SHP77 (cell line): ENCODE measurements at regions not wholly inside any gene's neighbourhood (a gene's known extent, or its start where the extent isn't known, plus 50 kb on each side); places are given as distances from the start of the nearest gene placed in this dataset.
"Not testable (repeated sequence)": the region's sequence is repeated elsewhere in the genome, so short reads cannot be mapped to it uniquely, and the experiment has no call there.

Source experiments
- DNase-seq, 2 experiments: peaks; one replicate each; lab custom pipeline; 2025; lab: John Stamatoyannopoulos, UW

DNA sequence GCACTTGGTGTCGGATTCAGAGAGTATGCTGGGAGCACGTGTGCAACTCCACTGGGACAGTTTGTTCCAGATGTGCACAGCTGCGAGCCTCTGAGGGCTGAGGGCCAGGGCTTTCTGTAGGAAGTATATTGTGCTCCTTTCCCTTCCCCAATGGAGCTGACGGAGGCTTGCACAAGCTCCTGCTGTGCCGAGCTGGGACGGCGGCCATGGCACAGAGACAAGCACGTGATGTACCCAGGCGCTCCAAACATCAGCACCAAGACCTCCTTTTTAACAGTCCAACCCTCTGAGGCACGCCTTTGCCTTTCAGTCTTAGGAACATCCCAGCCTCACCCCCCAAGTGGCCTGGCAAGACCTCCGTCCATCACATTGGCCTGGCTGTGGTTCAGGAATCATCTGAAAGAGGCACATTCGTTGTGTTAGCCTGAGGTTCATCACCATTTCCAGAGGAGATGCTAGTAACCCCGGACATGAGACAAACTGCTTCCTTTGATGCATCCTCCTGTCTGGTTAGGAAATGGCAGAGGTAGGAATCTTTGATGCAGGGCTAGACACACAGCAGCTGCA is 339.2 kb upstream of the KAZN start:
- DNase-seq = no peak

GRCh38 chr1:14260480-14260879 is 338.0 kb upstream of the KAZN start:
- DNase-seq = no peak

DNA sequence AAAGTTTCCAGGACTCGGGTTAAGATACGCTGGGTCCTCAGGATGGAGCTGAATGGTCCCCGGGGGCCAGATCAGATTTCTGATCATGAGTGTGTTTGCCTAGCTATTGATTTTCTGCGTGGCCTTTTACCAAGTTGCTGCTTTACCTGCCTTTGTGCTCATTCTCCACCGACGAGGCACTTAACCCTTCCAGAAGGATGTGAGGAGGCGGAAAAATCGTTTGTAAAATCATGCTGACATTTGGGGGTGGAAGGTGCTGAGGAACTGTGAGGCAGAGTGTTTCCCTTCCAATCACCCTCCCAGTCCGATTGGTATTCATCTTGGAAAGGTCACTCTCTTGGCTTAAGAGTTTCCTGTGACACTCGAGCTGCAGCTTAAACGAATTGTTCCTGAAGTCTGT is 337.1 kb upstream of the KAZN start:
- DNase-seq = no peak

- DNase-seq = no peak
Observed at GRCh38 chr1:14262637-14263036, 335.8 kb upstream of the KAZN start.

GRCh38 chr1:14263225-14263624 is 335.3 kb upstream of the KAZN start:
- no peak for DNase-seq

GRCh38 chr1:14263671-14264070 is 334.8 kb upstream of the KAZN start:
- DNase-seq = no peak

DNA sequence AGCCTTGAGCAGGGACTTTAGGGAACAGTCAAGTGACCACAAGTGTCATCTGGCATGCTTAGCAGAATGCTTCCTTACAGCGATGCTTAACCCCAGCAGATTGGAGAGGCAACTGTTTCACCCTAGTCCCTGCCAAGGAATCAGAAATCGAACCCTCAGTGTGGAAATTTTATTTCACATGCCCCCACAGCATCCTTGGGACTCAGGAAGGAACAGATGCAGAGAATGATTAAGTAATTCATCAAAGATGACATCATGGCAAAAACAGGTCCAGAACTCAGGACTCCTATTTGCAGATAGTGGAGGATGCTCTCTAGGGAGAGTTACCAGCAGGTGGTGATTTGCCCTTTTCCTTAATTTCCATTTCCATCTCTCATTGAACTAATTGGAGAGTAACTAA is 333.0 kb upstream of the KAZN start:
- no peak for DNase-seq

- no peak for DNase-seq
Observed at GRCh38 chr1:14267991-14268390, 330.5 kb upstream of the KAZN start.

DNA sequence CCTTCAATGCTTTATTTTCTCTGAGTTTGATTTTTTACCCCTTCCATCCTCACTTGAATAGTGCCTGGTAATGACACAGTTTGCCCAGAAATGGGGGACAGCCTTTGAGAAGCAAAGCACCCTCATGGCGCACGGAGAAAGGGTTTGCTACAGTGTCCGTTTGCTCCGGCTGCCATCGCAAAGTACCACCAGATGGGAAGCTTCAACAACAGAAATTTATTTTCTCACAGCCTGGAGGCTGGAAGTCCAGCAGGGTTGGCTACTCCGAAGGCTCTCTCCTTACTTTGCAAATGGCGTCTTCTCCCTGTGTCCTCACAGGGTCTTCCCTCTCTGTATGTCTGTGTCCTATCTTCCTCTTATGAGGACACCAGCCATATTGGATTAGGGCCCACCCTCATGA is 327.7 kb upstream of the KAZN start:
- DNase-seq = no peak

GRCh38 chr1:14273811-14274210 is 324.7 kb upstream of the KAZN start:
- DNase-seq = no peak

DNA sequence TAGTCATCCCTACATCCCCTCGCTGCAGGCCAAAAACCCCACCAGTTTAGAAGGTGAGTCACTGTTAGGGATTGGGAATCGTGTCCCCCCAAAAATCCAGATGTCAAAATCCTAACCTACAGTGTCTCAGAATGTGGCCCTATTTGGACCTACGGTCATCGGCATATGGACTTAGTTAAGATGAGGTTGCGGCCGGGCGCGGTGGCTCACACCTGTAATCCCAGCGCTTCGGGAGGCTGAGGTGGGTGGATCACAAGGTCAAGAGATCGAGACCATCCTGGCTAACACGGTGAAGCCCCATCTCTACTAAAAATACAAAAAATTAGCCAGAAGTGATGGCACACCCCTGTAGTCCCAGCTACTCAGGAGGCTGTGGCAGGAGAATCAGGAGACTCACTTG is 318.6 kb upstream of the KAZN start:
- not testable (repeated sequence) for DNase-seq

DNA sequence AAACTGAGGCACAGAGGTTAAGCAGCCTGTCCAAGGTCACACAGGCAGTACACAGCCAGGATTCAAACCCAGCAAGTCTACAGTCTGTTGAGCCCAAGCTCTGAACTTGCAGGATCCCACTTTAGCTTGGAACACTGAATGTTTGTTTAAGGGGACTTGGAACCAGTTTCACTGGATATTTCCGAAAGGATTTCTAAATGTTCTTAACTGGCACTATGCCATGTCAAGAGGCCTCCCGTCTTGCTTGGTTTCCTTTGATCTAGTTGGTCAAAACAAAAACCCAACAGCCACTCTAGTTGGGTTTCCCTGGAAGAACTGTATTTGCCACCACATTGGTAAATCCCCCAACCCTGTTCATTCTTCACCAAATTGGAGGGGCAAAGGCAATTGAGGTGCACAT is 317.6 kb upstream of the KAZN start:
- DNase-seq = no peak

DNA sequence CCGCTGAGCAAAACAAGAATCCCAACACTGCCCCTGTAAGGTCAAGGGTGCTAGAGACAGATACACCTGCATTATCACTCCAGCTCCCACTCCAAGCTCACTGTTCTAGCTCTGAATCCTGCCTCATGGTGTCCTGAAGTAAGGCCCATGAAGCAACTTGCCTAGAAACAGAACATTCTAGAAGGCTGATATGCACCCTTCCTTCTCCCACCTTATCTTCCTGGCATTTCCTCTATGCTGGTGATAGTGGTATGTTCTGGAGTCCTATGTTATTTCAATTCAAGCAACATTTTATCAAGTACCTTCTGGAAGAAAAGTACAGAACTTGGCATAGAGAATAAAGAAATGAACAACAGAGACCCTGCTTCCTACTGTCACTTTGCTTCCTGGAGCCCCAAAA is 317.1 kb upstream of the KAZN start:
- no peak for DNase-seq

DNA sequence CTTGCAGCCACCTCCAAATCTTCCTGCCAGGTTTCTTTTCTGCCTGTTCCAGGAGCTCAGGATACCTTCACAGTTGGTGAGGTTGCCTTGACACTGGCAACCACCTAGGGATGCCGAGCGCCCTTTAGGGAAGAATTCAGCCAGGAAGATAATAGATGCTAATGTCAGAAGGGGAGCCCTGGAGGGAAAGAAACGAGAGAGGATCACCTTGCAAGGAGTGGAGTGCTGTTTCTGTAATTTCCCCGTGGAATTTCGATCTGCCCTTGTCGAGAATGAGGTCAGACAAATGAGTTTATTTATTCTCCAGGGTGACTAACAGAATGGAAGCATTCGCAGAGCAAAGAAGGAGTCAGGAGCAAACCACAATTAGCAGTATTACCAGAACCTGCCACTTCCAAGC is 315.8 kb upstream of the KAZN start:
- no peak for DNase-seq

DNA sequence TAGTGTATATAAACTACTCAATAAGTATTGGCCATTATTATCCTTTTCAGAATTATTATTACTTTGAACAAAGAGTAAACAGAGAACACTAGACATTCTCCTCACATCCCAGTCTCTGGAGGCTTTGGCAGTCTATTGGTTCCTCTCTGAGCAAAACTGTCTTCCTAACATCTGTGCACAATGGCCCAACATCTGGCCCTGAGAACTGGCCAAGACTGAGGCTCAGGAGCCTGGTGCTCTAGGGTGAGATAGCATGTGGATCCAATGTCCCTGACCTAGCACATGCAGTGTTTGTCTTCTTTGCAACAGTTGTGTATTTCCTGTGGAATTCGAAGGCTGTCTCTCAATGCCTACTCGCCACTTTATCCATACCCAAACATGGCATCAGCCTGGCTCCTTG is 313.2 kb upstream of the KAZN start:
- no peak for DNase-seq

DNA sequence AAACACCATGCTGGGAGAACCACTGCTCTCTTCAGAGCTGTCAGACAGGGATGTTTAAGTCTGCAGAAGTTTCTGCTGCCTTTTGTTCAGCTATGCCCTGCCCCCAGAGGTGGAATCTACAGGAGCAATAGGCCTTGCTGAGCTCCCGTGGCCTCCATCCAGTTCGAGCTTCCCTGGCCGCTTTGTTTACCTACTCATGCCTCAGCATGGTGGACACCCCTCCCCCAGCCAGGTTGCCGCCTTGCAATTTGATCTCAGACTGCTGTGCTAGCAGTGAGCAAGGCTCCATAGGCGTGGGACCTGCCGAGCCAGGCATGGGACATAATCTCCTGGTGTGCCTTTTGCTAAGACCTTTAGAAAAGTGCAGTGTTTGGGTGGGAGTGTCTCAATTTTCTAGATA is 307.3 kb upstream of the KAZN start:
- peak in 1 of 2 experiments; percentile 27 for DNase-seq

- DNase-seq = no peak
Observed at GRCh38 chr1:14292520-14292919, 306.0 kb upstream of the KAZN start.

- DNase-seq = no peak
Observed at GRCh38 chr1:14294006-14294405, 304.5 kb upstream of the KAZN start.

DNA sequence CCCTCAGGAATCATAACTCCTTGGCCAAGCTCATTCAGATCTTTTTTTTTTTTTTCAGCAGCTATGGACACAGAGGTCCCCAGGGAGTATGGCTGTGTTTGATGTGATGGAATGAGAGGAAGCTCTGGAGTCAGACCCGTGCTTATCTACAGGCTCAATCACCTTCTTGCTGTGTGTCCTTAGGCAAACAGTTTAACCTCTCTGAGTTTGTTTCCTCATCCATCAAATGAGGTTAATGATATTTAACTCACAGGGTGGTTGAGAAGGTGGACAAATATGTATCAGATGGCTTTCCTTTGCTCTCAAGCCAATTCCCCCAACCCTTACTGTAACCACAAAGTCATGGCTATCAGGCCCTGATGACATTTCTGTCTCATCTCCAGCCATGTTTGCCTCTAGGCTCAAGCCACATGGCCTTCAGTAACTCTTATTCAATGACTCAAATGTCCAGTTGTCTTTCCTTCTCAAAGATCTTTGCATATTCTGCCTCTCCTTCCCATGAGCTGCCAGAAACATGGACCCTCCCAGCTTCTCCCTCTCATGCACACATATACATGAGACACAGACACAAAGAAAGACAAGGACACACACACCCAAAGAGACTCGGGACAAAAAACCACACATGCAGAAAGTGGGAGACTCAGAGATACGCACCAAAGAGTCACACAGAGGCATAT is 303.5 kb upstream of the KAZN start:
- DNase-seq = no peak

- no peak for DNase-seq
Observed at GRCh38 chr1:14296795-14297194, 301.7 kb upstream of the KAZN start.

DNA sequence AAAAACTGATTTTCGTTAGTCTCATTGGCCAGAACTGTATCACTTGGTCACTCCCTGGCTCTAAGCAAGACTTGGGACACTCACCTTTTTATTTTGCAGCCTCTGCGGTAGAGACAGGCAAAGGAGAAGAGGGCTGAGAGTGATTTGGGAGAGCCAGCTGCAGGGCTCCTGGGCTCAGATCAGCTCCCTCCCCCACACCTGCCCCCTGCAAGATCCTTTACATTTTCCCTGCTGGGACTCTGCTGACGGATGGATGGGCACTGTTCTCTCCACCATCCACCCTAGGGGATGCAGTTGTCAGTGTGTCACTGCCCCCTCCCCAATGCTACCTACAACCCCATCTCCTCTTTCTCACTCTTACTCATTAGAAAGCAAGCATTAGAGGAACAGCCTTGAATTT is 301.1 kb upstream of the KAZN start:
- DNase-seq = no peak

DNA sequence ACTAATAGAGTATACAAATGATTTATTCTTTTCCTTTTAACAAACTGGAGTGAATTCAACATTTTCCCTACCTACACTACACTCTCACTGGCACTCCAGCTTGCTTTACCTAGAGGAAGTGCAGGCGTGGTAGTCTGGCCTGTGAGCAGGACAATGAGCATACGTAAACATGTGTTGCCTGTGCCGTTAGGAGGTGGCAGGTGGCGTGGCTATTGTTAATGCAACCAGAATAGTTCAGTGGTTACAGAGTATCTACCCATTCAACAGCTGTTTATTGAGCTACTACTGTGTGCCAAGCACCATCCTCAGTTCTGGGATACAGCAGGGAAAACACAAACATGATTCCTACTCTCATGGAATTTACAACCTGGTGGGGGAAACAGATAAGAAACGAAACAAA is 299.7 kb upstream of the KAZN start:
- no peak for DNase-seq

DNA sequence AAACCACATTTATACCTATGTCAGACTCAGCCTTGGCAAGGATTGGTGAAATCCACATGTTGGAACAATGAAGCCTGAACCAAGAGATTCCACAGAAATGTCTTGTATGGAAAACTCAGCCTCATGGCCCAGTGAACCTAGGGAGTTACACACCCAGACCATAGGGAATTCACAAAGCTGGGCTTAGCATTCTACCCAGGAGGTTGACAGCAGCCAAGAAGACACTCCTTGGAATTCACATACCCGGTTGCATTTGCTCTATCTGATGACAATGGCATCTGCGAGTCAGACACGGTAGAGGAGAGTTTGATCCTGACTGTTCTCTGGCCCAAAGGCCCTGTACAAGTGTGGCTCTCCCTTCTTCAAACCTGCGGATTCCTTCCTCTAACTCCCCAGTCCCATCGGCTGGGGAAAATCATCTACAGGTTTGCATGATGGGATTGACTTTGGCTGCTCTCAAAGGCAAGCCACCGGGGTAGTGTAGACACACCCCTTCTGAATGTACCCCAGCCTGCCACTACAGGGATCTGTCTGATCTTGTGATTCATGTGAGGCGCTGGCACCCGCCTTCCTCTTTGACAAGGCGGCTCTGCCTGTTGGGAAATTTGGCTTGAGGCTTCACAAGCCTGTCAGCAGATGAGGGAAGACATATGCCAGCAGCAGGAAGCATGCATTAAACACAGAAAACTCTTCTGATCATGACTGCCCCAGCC is 297.3 kb upstream of the KAZN start:
- no peak for DNase-seq

- DNase-seq = no peak
Observed at GRCh38 chr1:14301704-14302024, 296.8 kb upstream of the KAZN start.
